K562 (cell line): ENCODE measurements at regions not wholly inside any gene's neighbourhood (a gene's known extent, or its start where the extent isn't known, plus 50 kb on each side); places are given as distances from the start of the nearest gene placed in this dataset.

ENCODE experiments used
- ATAC-seq: fragments of 200-7000 bp; cut with Tn5 transposase; 3 replicates; pipeline ENCODE4 v1.9.1; 2020; ENCODE audit warnings: moderate library complexity
- BruUV-seq: library from RNA; stranded (reverse); fragments of 400-500 nt; replicated peaks from 2 replicates; lab custom pipeline; 2021; lab: Mats Ljungman, UMichigan
- CTCF ChIA-PET: fragments of 300-600 bp; formaldehyde crosslinking; extraction: SDS; loops from one replicate; lab custom pipeline; 2021; ENCODE audit warnings: low intra/inter-chr PET ratio; lab: Yijun Ruan, JAX
- POLR2A ChIA-PET: fragments of 300-600, 350-650 bp; sonication (Branson Sonifier 250); formaldehyde crosslinking; extraction: SDS; loops from one replicate; lab custom pipeline; 2021; ENCODE audit warnings: antibody characterized with exemption, inconsistent platforms; lab: Yijun Ruan, JAX
- DNase-seq, 4 experiments: peaks; one replicate each; pipeline versions ENCODE4 v3.0.0 to v3.0.0-alpha.2; 2011 to 2018; ENCODE audit warnings: low spot score in 3 of 4, mixed read lengths in 3 of 4; ENCODE audit errors: extremely low read depth in 1 of 4
- FAIRE-seq: peaks from 2 replicates; lab custom pipeline; 2011; peaks lifted over from hg19 to GRCh38; lab: Jason Lieb, UNC
- H2AFZ ChIP-seq: 2 replicates; pipeline ENCODE4 v1.6.0; 2011; ENCODE audit warnings: low read depth, low read length, control low read depth, inconsistent platforms
- H3K27ac ChIP-seq: fragments of 200-600 bp; 3 replicates; pipeline ENCODE4 v1.8.0; 2011; ENCODE audit warnings: low read depth, mild to moderate bottlenecking, control low read depth, inconsistent platforms, low read length, moderate library complexity, mixed read lengths; ENCODE audit errors: extremely low read depth
- H3K27me3 ChIP-seq, 2 experiments: fragments of 300-600 bp in 1 of 2; 2 replicates in 1 of 2; 3 replicates in 1 of 2; pipeline versions ENCODE4 v1.6.0 to v1.8.0; 2011; ENCODE audit warnings: inconsistent platforms in 2 of 2, low read length in 2 of 2, mild to moderate bottlenecking in 1 of 2, mixed read lengths in 1 of 2, moderate library complexity in 1 of 2; ENCODE audit not compliant: control insufficient read depth in 2 of 2, insufficient read depth in 2 of 2
- H3K36me3 ChIP-seq: fragments of 300-600 bp; 3 replicates; pipeline ENCODE4 v1.8.0; 2011; ENCODE audit warnings: mild to moderate bottlenecking, low read length, inconsistent platforms; ENCODE audit not compliant: control insufficient read depth, insufficient read depth
- H3K4me1 ChIP-seq, 2 experiments: fragments of 200-600 bp in 1 of 2; replicated peaks in 1 of 2; 2 replicates in 1 of 2; 3 replicates in 1 of 2; pipeline versions ENCODE4 v1.5.1 to v1.8.0; 2011; ENCODE audit warnings: inconsistent platforms in 2 of 2, low read length in 2 of 2, mild to moderate bottlenecking in 1 of 2, mixed read lengths in 1 of 2, moderate library complexity in 1 of 2; ENCODE audit not compliant: control insufficient read depth in 2 of 2, insufficient read depth in 2 of 2
- H3K4me2 ChIP-seq: 2 replicates; pipeline ENCODE4 v1.6.1; 2011; ENCODE audit warnings: low read length, control low read depth, inconsistent platforms, mixed read lengths; ENCODE audit not compliant: insufficient read depth
- H3K4me3 ChIP-seq: fragments of 200-600 bp; sonication (generic), shearing (Covaris generic); 2 replicates; pipeline ENCODE4 v1.5.1; 2016; ENCODE audit warnings: control low read depth, inconsistent platforms
- H3K79me2 ChIP-seq: fragments of 200-600 bp; 3 replicates; pipeline ENCODE4 v1.8.0; 2011; ENCODE audit warnings: low read length, inconsistent platforms; ENCODE audit not compliant: control insufficient read depth, insufficient read depth
- H3K9ac ChIP-seq, 2 experiments: 2 replicates each; pipeline versions ENCODE4 v1.6.0 to v1.6.1; 2011; ENCODE audit warnings: low read depth in 2 of 2, low read length in 2 of 2, control low read depth in 1 of 2, inconsistent platforms in 1 of 2, mild to moderate bottlenecking in 1 of 2, mixed read lengths in 1 of 2; ENCODE audit not compliant: insufficient read depth in 1 of 2
- H3K9me1 ChIP-seq: one replicate; pipeline ENCODE4 v1.6.0; 2011; ENCODE audit warnings: inconsistent platforms, mild to moderate bottlenecking, low read length, moderate library complexity; ENCODE audit not compliant: control insufficient read depth, insufficient read depth
- H3K9me3 ChIP-seq: replicated peaks from 2 replicates; pipeline ENCODE4 v1.5.1; 2011; ENCODE audit warnings: low read depth, low read length, inconsistent platforms; ENCODE audit not compliant: control insufficient read depth, insufficient read depth
- H4K20me1 ChIP-seq: replicated peaks from 2 replicates; pipeline ENCODE4 v1.6.1; 2011; ENCODE audit warnings: low read length, inconsistent platforms, mixed read lengths; ENCODE audit not compliant: control insufficient read depth, insufficient read depth
- PHB ChIP-seq: fragments of 250-450 bp; sonication (Bioruptor Pico); IDR thresholded peaks from 2 replicates; pipeline ENCODE4 v1.5.0; 2021
- RAD21 ChIP-seq, 2 experiments: fragments of 250-450 bp in 1 of 2; fragments of 450-650 bp in 1 of 2; sonication (Bioruptor Pico) in 1 of 2; formaldehyde crosslinking in 1 of 2; IDR thresholded peaks in 1 of 2; conservative IDR thresholded peaks in 1 of 2; 2 replicates each; pipeline versions ENCODE4 v1.4.0 to v1.8.0; 2020 to 2022; ENCODE audit warnings: mild to moderate bottlenecking in 2 of 2, moderate library complexity in 1 of 2
- ZBED1 ChIP-seq: IDR thresholded peaks from 2 replicates; pipeline ENCODE4 v1.6.1; 2014
- ZNF12 ChIP-seq: sonication (generic); formaldehyde crosslinking; IDR thresholded peaks from 2 replicates; pipeline ENCODE4 v1.4.0; 2020; ENCODE audit warnings: mild to moderate bottlenecking, missing genetic modification reagents
- ZNF717 ChIP-seq: fragments of 250-450 bp; sonication (Bioruptor Pico); IDR thresholded peaks from 2 replicates; pipeline ENCODE4 v1.5.0; 2021
- ZNF830 ChIP-seq: fragments of 250-450 bp; sonication (Bioruptor Pico); IDR thresholded peaks from 2 replicates; pipeline ENCODE4 v1.5.0; 2021; ENCODE audit warnings: mild to moderate bottlenecking
- in situ Hi-C: fragments of 300-500 bp; cut with MboI; formaldehyde crosslinking; loops from 4 replicates; pipeline ENCODE4 v1.15.0; 2018; ENCODE audit warnings: inconsistent platforms, mixed read lengths
- intact Hi-C: fragments of 100-400 bp; cut with micrococcal nuclease; formaldehyde crosslinking; loops from 2 replicates; pipeline ENCODE4 v1.14.2; 2022
- TF ChIP-seq, protein P1 (sequence below): fragments of 250-450 bp; sonication (Bioruptor Pico); IDR thresholded peaks from 2 replicates; pipeline ENCODE4 v1.4.0; 2020
- TF ChIP-seq, protein P2 (sequence below): sonication (generic); formaldehyde crosslinking; IDR thresholded peaks from 2 replicates; pipeline ENCODE4 v1.8.1; 2023; ENCODE audit warnings: missing genetic modification reagents, mild to moderate bottlenecking, borderline replicate concordance
- TF ChIP-seq, protein P3 (sequence below): fragments of 250-450 bp; sonication (Bioruptor Pico); IDR thresholded peaks from 2 replicates; pipeline ENCODE4 v1.8.0; 2021; ENCODE audit warnings: moderate library complexity, mild to moderate bottlenecking, inconsistent platforms
- TF ChIP-seq, protein P4 (sequence below): fragments of 250-450 bp; sonication (Bioruptor Pico); IDR thresholded peaks from 2 replicates; pipeline ENCODE4 v1.8.0; 2021; ENCODE audit warnings: moderate library complexity, mild to moderate bottlenecking, inconsistent platforms

DNA sequence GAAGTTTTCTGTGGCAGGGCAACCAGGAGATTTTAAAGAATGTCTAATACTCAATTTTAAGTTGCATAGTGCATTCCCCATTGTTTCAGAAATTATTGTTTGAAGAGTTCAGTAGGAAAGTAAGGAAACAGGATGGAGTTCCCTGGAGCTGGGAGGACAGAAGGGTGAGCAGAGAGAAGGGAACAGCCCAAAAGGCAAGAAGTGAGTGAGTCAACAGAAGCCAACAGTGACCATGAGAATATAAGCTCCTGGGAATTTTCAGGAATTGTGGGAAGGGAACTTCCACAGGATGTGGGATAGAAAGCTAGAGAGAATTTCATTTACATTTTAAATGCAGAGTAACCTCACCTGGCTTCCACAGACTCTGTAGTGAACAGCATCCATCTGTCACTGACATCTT, 268.1 kb upstream of the ATP5MC3 start:
- POLR2A ChIA-PET = no interaction called here
- no TSS peak for BruUV-seq
- CTCF ChIA-PET = no interaction called here
- TF ChIP-seq, protein P1, sequence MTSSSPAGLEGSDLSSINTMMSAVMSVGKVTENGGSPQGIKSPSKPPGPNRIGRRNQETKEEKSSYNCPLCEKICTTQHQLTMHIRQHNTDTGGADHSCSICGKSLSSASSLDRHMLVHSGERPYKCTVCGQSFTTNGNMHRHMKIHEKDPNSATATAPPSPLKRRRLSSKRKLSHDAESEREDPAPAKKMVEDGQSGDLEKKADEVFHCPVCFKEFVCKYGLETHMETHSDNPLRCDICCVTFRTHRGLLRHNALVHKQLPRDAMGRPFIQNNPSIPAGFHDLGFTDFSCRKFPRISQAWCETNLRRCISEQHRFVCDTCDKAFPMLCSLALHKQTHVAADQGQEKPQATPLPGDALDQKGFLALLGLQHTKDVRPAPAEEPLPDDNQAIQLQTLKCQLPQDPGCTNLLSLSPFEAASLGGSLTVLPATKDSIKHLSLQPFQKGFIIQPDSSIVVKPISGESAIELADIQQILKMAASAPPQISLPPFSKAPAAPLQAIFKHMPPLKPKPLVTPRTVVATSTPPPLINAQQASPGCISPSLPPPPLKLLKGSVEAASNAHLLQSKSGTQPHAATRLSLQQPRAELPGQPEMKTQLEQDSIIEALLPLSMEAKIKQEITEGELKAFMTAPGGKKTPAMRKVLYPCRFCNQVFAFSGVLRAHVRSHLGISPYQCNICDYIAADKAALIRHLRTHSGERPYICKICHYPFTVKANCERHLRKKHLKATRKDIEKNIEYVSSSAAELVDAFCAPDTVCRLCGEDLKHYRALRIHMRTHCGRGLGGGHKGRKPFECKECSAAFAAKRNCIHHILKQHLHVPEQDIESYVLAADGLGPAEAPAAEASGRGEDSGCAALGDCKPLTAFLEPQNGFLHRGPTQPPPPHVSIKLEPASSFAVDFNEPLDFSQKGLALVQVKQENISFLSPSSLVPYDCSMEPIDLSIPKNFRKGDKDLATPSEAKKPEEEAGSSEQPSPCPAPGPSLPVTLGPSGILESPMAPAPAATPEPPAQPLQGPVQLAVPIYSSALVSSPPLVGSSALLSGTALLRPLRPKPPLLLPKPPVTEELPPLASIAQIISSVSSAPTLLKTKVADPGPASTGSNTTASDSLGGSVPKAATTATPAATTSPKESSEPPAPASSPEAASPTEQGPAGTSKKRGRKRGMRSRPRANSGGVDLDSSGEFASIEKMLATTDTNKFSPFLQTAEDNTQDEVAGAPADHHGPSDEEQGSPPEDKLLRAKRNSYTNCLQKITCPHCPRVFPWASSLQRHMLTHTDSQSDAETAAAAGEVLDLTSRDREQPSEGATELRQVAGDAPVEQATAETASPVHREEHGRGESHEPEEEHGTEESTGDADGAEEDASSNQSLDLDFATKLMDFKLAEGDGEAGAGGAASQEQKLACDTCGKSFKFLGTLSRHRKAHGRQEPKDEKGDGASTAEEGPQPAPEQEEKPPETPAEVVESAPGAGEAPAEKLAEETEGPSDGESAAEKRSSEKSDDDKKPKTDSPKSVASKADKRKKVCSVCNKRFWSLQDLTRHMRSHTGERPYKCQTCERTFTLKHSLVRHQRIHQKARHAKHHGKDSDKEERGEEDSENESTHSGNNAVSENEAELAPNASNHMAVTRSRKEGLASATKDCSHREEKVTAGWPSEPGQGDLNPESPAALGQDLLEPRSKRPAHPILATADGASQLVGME (CRISPR knock-in tag) = no peak
- no peak for TF ChIP-seq PHB (CRISPR knock-in tag)
- TF ChIP-seq ZBED1 = no peak
- TF ChIP-seq ZNF717 = no peak
- TF ChIP-seq ZNF12 (CRISPR knock-in tag) = no peak
- TF ChIP-seq RAD21 (CRISPR knock-in tag; conservative IDR thresholded peaks at IDR 0.05 in 1 of 2, IDR thresholded peaks at IDR 0.05 in 1 of 2) = no peak
- TF ChIP-seq, protein P2, sequence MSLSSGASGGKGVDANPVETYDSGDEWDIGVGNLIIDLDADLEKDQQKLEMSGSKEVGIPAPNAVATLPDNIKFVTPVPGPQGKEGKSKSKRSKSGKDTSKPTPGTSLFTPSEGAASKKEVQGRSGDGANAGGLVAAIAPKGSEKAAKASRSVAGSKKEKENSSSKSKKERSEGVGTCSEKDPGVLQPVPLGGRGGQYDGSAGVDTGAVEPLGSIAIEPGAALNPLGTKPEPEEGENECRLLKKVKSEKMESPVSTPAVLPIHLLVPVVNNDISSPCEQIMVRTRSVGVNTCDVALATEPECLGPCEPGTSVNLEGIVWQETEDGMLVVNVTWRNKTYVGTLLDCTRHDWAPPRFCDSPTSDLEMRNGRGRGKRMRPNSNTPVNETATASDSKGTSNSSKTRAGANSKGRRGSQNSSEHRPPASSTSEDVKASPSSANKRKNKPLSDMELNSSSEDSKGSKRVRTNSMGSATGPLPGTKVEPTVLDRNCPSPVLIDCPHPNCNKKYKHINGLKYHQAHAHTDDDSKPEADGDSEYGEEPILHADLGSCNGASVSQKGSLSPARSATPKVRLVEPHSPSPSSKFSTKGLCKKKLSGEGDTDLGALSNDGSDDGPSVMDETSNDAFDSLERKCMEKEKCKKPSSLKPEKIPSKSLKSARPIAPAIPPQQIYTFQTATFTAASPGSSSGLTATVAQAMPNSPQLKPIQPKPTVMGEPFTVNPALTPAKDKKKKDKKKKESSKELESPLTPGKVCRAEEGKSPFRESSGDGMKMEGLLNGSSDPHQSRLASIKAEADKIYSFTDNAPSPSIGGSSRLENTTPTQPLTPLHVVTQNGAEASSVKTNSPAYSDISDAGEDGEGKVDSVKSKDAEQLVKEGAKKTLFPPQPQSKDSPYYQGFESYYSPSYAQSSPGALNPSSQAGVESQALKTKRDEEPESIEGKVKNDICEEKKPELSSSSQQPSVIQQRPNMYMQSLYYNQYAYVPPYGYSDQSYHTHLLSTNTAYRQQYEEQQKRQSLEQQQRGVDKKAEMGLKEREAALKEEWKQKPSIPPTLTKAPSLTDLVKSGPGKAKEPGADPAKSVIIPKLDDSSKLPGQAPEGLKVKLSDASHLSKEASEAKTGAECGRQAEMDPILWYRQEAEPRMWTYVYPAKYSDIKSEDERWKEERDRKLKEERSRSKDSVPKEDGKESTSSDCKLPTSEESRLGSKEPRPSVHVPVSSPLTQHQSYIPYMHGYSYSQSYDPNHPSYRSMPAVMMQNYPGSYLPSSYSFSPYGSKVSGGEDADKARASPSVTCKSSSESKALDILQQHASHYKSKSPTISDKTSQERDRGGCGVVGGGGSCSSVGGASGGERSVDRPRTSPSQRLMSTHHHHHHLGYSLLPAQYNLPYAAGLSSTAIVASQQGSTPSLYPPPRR (CRISPR knock-in tag) = no peak
- TF ChIP-seq ZNF830 = no peak
- TF ChIP-seq, protein P3, sequence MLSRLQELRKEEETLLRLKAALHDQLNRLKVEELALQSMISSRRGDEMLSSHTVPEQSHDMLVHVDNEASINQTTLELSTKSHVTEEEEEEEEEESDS (CRISPR knock-in tag) = no peak
- TF ChIP-seq, protein P4, sequence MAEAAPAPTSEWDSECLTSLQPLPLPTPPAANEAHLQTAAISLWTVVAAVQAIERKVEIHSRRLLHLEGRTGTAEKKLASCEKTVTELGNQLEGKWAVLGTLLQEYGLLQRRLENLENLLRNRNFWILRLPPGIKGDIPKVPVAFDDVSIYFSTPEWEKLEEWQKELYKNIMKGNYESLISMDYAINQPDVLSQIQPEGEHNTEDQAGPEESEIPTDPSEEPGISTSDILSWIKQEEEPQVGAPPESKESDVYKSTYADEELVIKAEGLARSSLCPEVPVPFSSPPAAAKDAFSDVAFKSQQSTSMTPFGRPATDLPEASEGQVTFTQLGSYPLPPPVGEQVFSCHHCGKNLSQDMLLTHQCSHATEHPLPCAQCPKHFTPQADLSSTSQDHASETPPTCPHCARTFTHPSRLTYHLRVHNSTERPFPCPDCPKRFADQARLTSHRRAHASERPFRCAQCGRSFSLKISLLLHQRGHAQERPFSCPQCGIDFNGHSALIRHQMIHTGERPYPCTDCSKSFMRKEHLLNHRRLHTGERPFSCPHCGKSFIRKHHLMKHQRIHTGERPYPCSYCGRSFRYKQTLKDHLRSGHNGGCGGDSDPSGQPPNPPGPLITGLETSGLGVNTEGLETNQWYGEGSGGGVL = no peak

More for the DNA sequence above, 268.1 kb upstream of the ATP5MC3 start:
- H3K4me2 ChIP-seq = no peak overlapping the region
- no peaks in the 10 kb centered on the region for H4K20me1 ChIP-seq
- H3K4me1 ChIP-seq = no peaks in the 10 kb centered on the region
- DNase-seq (no peak), FAIRE-seq (no peak), ATAC-seq (no peak)
- no peaks in the 10 kb centered on the region for H3K9me3 ChIP-seq
- H3K27me3 ChIP-seq = no peaks in the 10 kb centered on the region; a peak in 1 of 5 replicates
- H3K9me1 ChIP-seq = no peaks in the 10 kb centered on the region
- H3K4me3 ChIP-seq = no peak overlapping the region
- in situ Hi-C loops = no loop called here
- H3K36me3 ChIP-seq = no peaks in the 10 kb centered on the region
- no peak overlapping the region for H3K27ac ChIP-seq
- intact Hi-C loops = no loop called here
- no peak overlapping the region for H2AFZ ChIP-seq
- H3K9ac ChIP-seq = no peak overlapping the region
- no peaks in the 10 kb centered on the region for H3K79me2 ChIP-seq
